ENCODE measurements at regions not wholly inside any gene's neighbourhood (a gene's known extent, or its start where the extent isn't known, plus 50 kb on each side); places are given as distances from the start of the nearest gene placed in this dataset.
"Not testable (repeated sequence)": the region's sequence is repeated elsewhere in the genome, so short reads cannot be mapped to it uniquely, and the experiment has no call there.

GRCh38 chr21:5128261-5128660 is 5393.1 kb upstream of the TPTE start:
- peak; percentile 87 to 98 (median 96) for DNase-seq (ENCODE audit: low read depth in 3 of 3)

GRCh38 chr21:5133824-5134223 is 5387.6 kb upstream of the TPTE start:
- DNase-seq (ENCODE audit: low read depth in 3 of 3): not testable (repeated sequence)

GRCh38 chr21:5136406-5136805 is 5385.0 kb upstream of the TPTE start:
- DNase-seq (ENCODE audit: low read depth in 3 of 3): not testable (repeated sequence)

- DNase-seq (ENCODE audit: low read depth in 3 of 3): not testable (repeated sequence)
These were observed 5384.4 kb upstream of the TPTE start for GRCh38 chr21:5137006-5137405.

- DNase-seq (ENCODE audit: low read depth in 3 of 3): not testable (repeated sequence)
These were observed 5382.7 kb upstream of the TPTE start for GRCh38 chr21:5138687-5139086.

- DNase-seq (ENCODE audit: low read depth in 3 of 3): not testable (repeated sequence)
These were observed 5381.9 kb upstream of the TPTE start for GRCh38 chr21:5139528-5139927.

- not testable (repeated sequence) for DNase-seq (ENCODE audit: low read depth in 3 of 3)
These were observed 5378.4 kb upstream of the TPTE start for GRCh38 chr21:5143011-5143410.

- not testable (repeated sequence) for DNase-seq (ENCODE audit: low read depth in 3 of 3)
These were observed 5376.7 kb upstream of the TPTE start for GRCh38 chr21:5144731-5145130.

- not testable (repeated sequence) for DNase-seq (ENCODE audit: low read depth in 3 of 3)
These were observed 5373.7 kb upstream of the TPTE start for GRCh38 chr21:5147685-5148084.

- DNase-seq (ENCODE audit: low read depth in 3 of 3): not testable (repeated sequence)
These were observed 5372.2 kb upstream of the TPTE start for GRCh38 chr21:5149222-5149621.

- DNase-seq (ENCODE audit: low read depth in 3 of 3): not testable (repeated sequence)
These were observed 5367.3 kb upstream of the TPTE start for GRCh38 chr21:5153842-5154640.

GRCh38 chr21:5154641-5154982 is 5366.8 kb upstream of the TPTE start:
- DNase-seq (ENCODE audit: low read depth in 3 of 3): peak; percentile 54 to 81 (median 70)

GRCh38 chr21:5162693-5163574 is 5358.4 kb upstream of the TPTE start:
- DNase-seq (ENCODE audit: low read depth in 3 of 3): not testable (repeated sequence)

- not testable (repeated sequence) for DNase-seq (ENCODE audit: low read depth in 3 of 3)
These were observed 5355.6 kb upstream of the TPTE start for GRCh38 chr21:5165829-5166228.
